IMR-90 (cell line): ENCODE measurements at regions not wholly inside any gene's neighbourhood (a gene's known extent, or its start where the extent isn't known, plus 50 kb on each side); places are given as distances from the start of the nearest gene placed in this dataset.

Experiments
- ATAC-seq: fragments of 200-7000 bp; cut with Tn5 transposase; 2 replicates; pipeline ENCODE4 v1.9.1; 2020; ENCODE audit warnings: low read depth, mild to moderate bottlenecking, moderate library complexity
- BruUV-seq: library from RNA; stranded (reverse); fragments of 400-500 nt; replicated peaks from 2 replicates; lab custom pipeline; 2021; lab: Mats Ljungman, UMichigan
- CTCF ChIA-PET: fragments of 300-600 bp; formaldehyde crosslinking; extraction: SDS; loops from one replicate; lab custom pipeline; 2021; ENCODE audit warnings: antibody characterized with exemption; lab: Yijun Ruan, JAX
- POLR2A ChIA-PET: fragments of 300-600 bp; sonication (Branson Sonifier 250); formaldehyde crosslinking; loops from one replicate; lab custom pipeline; 2022; ENCODE audit warnings: antibody characterized with exemption; ENCODE audit not compliant: unreplicated experiment; lab: Charles Lee
- DNase-seq: peaks from one replicate; pipeline ENCODE4 v3.0.0; 2013
- H2AFZ ChIP-seq: replicated peaks from 2 replicates; pipeline ENCODE3; 2013; ENCODE audit warnings: low read length, mild to moderate bottlenecking; ENCODE audit not compliant: poor library complexity
- H2AK5ac ChIP-seq: 2 replicates; pipeline ENCODE4 v1.6.1; 2013; ENCODE audit warnings: low read depth, low read length, inconsistent platforms
- H2AK9ac ChIP-seq: replicated peaks from 2 replicates; pipeline ENCODE3; 2013; ENCODE audit warnings: mild to moderate bottlenecking, low read depth, low read length, moderate library complexity; ENCODE audit not compliant: poor library complexity
- H2BK120ac ChIP-seq: 2 replicates; pipeline ENCODE4 v1.6.1; 2013; ENCODE audit warnings: low read depth, low read length, inconsistent platforms
- H2BK15ac ChIP-seq: 3 replicates; pipeline ENCODE4 v1.6.1; 2013; ENCODE audit warnings: low read depth, low read length, inconsistent platforms
- H2BK20ac ChIP-seq: 2 replicates; pipeline ENCODE4 v1.6.1; 2013; ENCODE audit warnings: low read depth, mild to moderate bottlenecking, inconsistent platforms, low read length, moderate library complexity
- H2BK5ac ChIP-seq: 2 replicates; pipeline ENCODE4 v1.6.1; 2013; ENCODE audit warnings: mild to moderate bottlenecking, low read depth, low read length, inconsistent platforms; ENCODE audit not compliant: poor library complexity, severe bottlenecking
- H3K14ac ChIP-seq: replicated peaks from 2 replicates; pipeline ENCODE4 v1.6.1; 2013; ENCODE audit warnings: low read depth, low read length, inconsistent platforms
- H3K18ac ChIP-seq: 2 replicates; pipeline ENCODE4 v1.6.1; 2013; ENCODE audit warnings: low read depth, low read length, control low read depth
- H3K23ac ChIP-seq: 2 replicates; pipeline ENCODE4 v1.6.1; 2013; ENCODE audit warnings: low read depth, low read length, inconsistent platforms
- H3K27ac ChIP-seq: 2 replicates; pipeline ENCODE4 v1.5.1; 2013; ENCODE audit warnings: mild to moderate bottlenecking, control low read depth, low read length; ENCODE audit not compliant: insufficient read depth
- H3K27me3 ChIP-seq: 2 replicates; pipeline ENCODE4 v1.6.1; 2013; ENCODE audit warnings: low read length; ENCODE audit not compliant: control insufficient read depth, insufficient read depth
- H3K36me3 ChIP-seq: 2 replicates; pipeline ENCODE4 v1.6.1; 2013; ENCODE audit warnings: low read length, mixed read lengths; ENCODE audit not compliant: control insufficient read depth, insufficient read depth
- H3K4ac ChIP-seq: 2 replicates; pipeline ENCODE4 v1.6.1; 2013; ENCODE audit warnings: low read depth, low read length, inconsistent platforms
- H3K4me1 ChIP-seq: 2 replicates; pipeline ENCODE4 v1.6.1; 2013; ENCODE audit warnings: low read length, mixed read lengths; ENCODE audit not compliant: control insufficient read depth, insufficient read depth
- H3K4me2 ChIP-seq: 2 replicates; pipeline ENCODE4 v1.6.1; 2013; ENCODE audit warnings: low read depth, mild to moderate bottlenecking, control low read depth, low read length, moderate library complexity
- H3K4me3 ChIP-seq: 2 replicates; pipeline ENCODE4 v1.5.1; 2013; ENCODE audit warnings: low read depth, mild to moderate bottlenecking, control low read depth, low read length, moderate library complexity; ENCODE audit not compliant: insufficient read depth
- H3K56ac ChIP-seq: 2 replicates; pipeline ENCODE4 v1.6.1; 2013; ENCODE audit warnings: low read length, inconsistent platforms; ENCODE audit not compliant: insufficient read depth; ENCODE audit errors: extremely low read depth
- H3K79me1 ChIP-seq, 2 experiments: 2 replicates each; pipeline ENCODE4 v1.6.1; 2013; ENCODE audit warnings: low read length in 2 of 2, inconsistent platforms in 1 of 2, low read depth in 1 of 2
- H3K9ac ChIP-seq: 2 replicates; pipeline ENCODE4 v1.6.1; 2013; ENCODE audit warnings: low read depth, low read length, control low read depth
- H3K9me1 ChIP-seq: 2 replicates; pipeline ENCODE4 v1.6.1; 2013; ENCODE audit warnings: low read length, inconsistent platforms; ENCODE audit not compliant: insufficient read depth
- H3K9me3 ChIP-seq: 2 replicates; pipeline ENCODE4 v1.6.1; 2013; ENCODE audit warnings: low read length; ENCODE audit not compliant: control insufficient read depth, insufficient read depth
- H4K20me1 ChIP-seq: 2 replicates; pipeline ENCODE4 v1.6.1; 2013; ENCODE audit warnings: low read length, inconsistent platforms; ENCODE audit not compliant: insufficient read depth
- H4K5ac ChIP-seq: 2 replicates; pipeline ENCODE4 v1.6.1; 2013; ENCODE audit warnings: mild to moderate bottlenecking, low read depth, low read length, control low read depth
- H4K8ac ChIP-seq, 2 experiments: 2 replicates each; pipeline ENCODE4 v1.6.1; 2013; ENCODE audit warnings: low read depth in 2 of 2, low read length in 2 of 2, control low read depth in 1 of 2, inconsistent platforms in 1 of 2
- H4K91ac ChIP-seq: 2 replicates; pipeline ENCODE4 v1.6.1; 2013; ENCODE audit warnings: low read depth, low read length, inconsistent platforms; ENCODE audit not compliant: insufficient read depth
- BHLHE40 ChIP-seq: fragments of 150-350 bp; IDR thresholded peaks from 2 replicates; pipeline ENCODE4 v1.6.1; 2016; ENCODE audit warnings: mild to moderate bottlenecking, low read depth, low read length
- CTCF ChIP-seq: conservative IDR thresholded peaks from 2 replicates; pipeline ENCODE4 v1.5.1; 2012; ENCODE audit warnings: mild to moderate bottlenecking, low read depth, low read length, improper control_type of control experiment
- ELK1 ChIP-seq: fragments of 150-350 bp; IDR thresholded peaks from 2 replicates; pipeline ENCODE4 v1.6.1; 2016; ENCODE audit warnings: low read depth, mild to moderate bottlenecking, low read length, moderate library complexity, borderline replicate concordance
- FOS ChIP-seq: fragments of 150-350 bp; IDR thresholded peaks from 2 replicates; pipeline ENCODE4 v1.6.1; 2016; ENCODE audit warnings: low read depth, low read length
- MAZ ChIP-seq: IDR thresholded peaks from 2 replicates; pipeline ENCODE4 v1.6.1; 2012; ENCODE audit warnings: low read depth, mild to moderate bottlenecking, low read length, improper control_type of control experiment, moderate library complexity, borderline replicate concordance
- MXI1 ChIP-seq: IDR thresholded peaks from 2 replicates; pipeline ENCODE4 v1.6.1; 2012; ENCODE audit warnings: low read depth, mild to moderate bottlenecking, low read length, moderate library complexity, borderline replicate concordance
- NFE2L2 ChIP-seq: fragments of 150-350 bp; IDR thresholded peaks from 2 replicates; pipeline ENCODE4 v1.6.1; 2016; ENCODE audit warnings: low read depth, mild to moderate bottlenecking, low read length
- POLR2A ChIP-seq: IDR thresholded peaks from 2 replicates; pipeline ENCODE4 v1.6.1; 2012; ENCODE audit warnings: mild to moderate bottlenecking, low read depth, low read length
- RAD21 ChIP-seq: IDR thresholded peaks from 2 replicates; pipeline ENCODE4 v1.6.1; 2012; ENCODE audit warnings: low read length, improper control_type of control experiment
- RCOR1 ChIP-seq: IDR thresholded peaks from 2 replicates; pipeline ENCODE4 v1.6.1; 2012; ENCODE audit warnings: mild to moderate bottlenecking, low read length, improper control_type of control experiment; ENCODE audit not compliant: insufficient replicate concordance
- SMC3 ChIP-seq: fragments of 150-350 bp; IDR thresholded peaks from 2 replicates; pipeline ENCODE4 v1.6.1; 2016; ENCODE audit warnings: low read depth, mild to moderate bottlenecking, antibody characterized with exemption, low read length, moderate library complexity
- USF2 ChIP-seq: fragments of 150-350 bp; IDR thresholded peaks from 2 replicates; pipeline ENCODE4 v1.6.1; 2017; ENCODE audit warnings: mild to moderate bottlenecking, antibody characterized with exemption, low read length, low read depth
- WGBS, 2 experiments: methylation state at CpG; one replicate each; pipeline versions ENCODE4 v1.1.5 to v1.1.7; 2013; ENCODE audit warnings: missing lambda C conversion rate in 2 of 2; ENCODE audit not compliant: insufficient read length in 1 of 2; ENCODE audit errors: extremely low coverage in 2 of 2; 5-methylcytosine and 5-hydroxymethylcytosine counted together
- dilution Hi-C: fragments of 300-500 bp; cut with HindIII; formaldehyde crosslinking; loops from one replicate; pipeline ENCODE4 v1.14.3; 2018; ENCODE audit warnings: low sequenced_read_pairs; ENCODE audit not compliant: unreplicated experiment
- in situ Hi-C: fragments of 300-500 bp; cut with MboI; formaldehyde crosslinking; loops from 3 replicates; pipeline ENCODE4 v1.14.3; 2019; ENCODE audit warnings: low sequenced_read_pairs, inconsistent platforms, mixed read lengths
- intact Hi-C: fragments of 100-400 bp; cut with micrococcal nuclease; formaldehyde crosslinking; loops from 2 replicates; pipeline ENCODE4 v1.10.0; 2022

GRCh38 chr10:89853781-89854191 is 152.4 kb downstream of the KIF20B start:
- no peak overlapping the region for H3K14ac ChIP-seq
- in situ Hi-C loops (no loop called here), dilution Hi-C loops (no loop called here), intact Hi-C loops (no loop called here)
- DNase-seq (no peak), ATAC-seq (no peak)
- no peak overlapping the region for H4K8ac ChIP-seq
- H4K20me1 ChIP-seq = no peaks in the 10 kb centered on the region
- H3K4me1 ChIP-seq = no peaks in the 10 kb centered on the region
- H4K5ac ChIP-seq = no peak overlapping the region
- no peak overlapping the region for H3K18ac ChIP-seq
- no peaks in the 10 kb centered on the region for H3K9me3 ChIP-seq
- TF ChIP-seq MAZ = no peak
- TF ChIP-seq RAD21 = no peak
- no peak for TF ChIP-seq MXI1
- TF ChIP-seq RCOR1 = no peak
- no peak for TF ChIP-seq POLR2A
- no peak for TF ChIP-seq NFE2L2
- no peak for TF ChIP-seq USF2
- no peak for TF ChIP-seq BHLHE40
- TF ChIP-seq FOS = no peak
- no peak for TF ChIP-seq ELK1
- no peak for TF ChIP-seq CTCF
- no peak for TF ChIP-seq SMC3
- H3K56ac ChIP-seq = no peak overlapping the region
- H3K27me3 ChIP-seq = peaks cover 6% of the 10 kb centered on the region
- no peaks in the 10 kb centered on the region for H3K79me1 ChIP-seq
- no peak overlapping the region for H2BK20ac ChIP-seq
- no peak overlapping the region for H3K27ac ChIP-seq
- no peaks in the 10 kb centered on the region for H3K9me1 ChIP-seq
- no peak overlapping the region for H2BK120ac ChIP-seq
- H3K36me3 ChIP-seq = no peaks in the 10 kb centered on the region
- 40% methylated on average over 1 of the region's 18 CpGs; no CpG with 5 or more reads in 1 of the 2 experiments for WGBS, 2 experiments
- BruUV-seq = no TSS peak
- no peak overlapping the region for H3K4me3 ChIP-seq
- H3K23ac ChIP-seq = no peak overlapping the region
- ChIA-PET CTCF (no interaction called here), POLR2A (no interaction called here)
- H3K4me2 ChIP-seq = no peak overlapping the region
- H4K91ac ChIP-seq = no peak overlapping the region
- H3K4ac ChIP-seq = no peak overlapping the region
- H2AK5ac ChIP-seq = no peak overlapping the region
- H2BK5ac ChIP-seq = no peak overlapping the region
- H2AFZ ChIP-seq = no peak overlapping the region
- no peak overlapping the region for H2BK15ac ChIP-seq
- H2AK9ac ChIP-seq = no peak overlapping the region
- H3K9ac ChIP-seq = no peak overlapping the region
